ENCODE measurements at regions not wholly inside any gene's neighbourhood (a gene's known extent, or its start where the extent isn't known, plus 50 kb on each side); places are given as distances from the start of the nearest gene placed in this dataset.

- no peak for ATAC-seq
- Histone ChIP-seq H3K9me3 (ENCODE audit: control insufficient read depth in 1 of 2, insufficient read depth in 1 of 2, low read depth in 1 of 2, low read length in 2 of 2) (peaks cover 5 to 23% of the 10 kb centered on the region in 2 experiments; a peak in 3 of 4 replicates), H3K4me3 (replicated peaks in 1 of 2; ENCODE audit: low read depth in 1 of 2, low read length in 2 of 2) (no peak overlapping the region), H3K9ac (ENCODE audit: low read length) (no peak overlapping the region), H3K27me3 (ENCODE audit: insufficient read depth, low read length) (no peaks in the 10 kb centered on the region), H3K36me3 (ENCODE audit: control insufficient read depth in 1 of 2, insufficient read depth in 2 of 2, low read length in 2 of 2) (no peaks in the 10 kb centered on the region), H3K27ac (ENCODE audit: low read depth, low read length) (no peak overlapping the region), H3K4me1 (ENCODE audit: control insufficient read depth in 1 of 2, insufficient read depth in 2 of 2, low read length in 2 of 2) (no peaks in the 10 kb centered on the region), H4K20me1 (ENCODE audit: insufficient read depth) (no peaks in the 10 kb centered on the region), H3K79me2 (ENCODE audit: insufficient read depth, low read length) (no peaks in the 10 kb centered on the region), H3K9me2 (ENCODE audit: insufficient read depth) (no peaks in the 10 kb centered on the region), H2AFZ (ENCODE audit: low read depth, low read length, poor library complexity, severe bottlenecking) (no peak overlapping the region), H3K4me2 (ENCODE audit: low read length) (no peak overlapping the region)
- intact Hi-C loops (cut with micrococcal nuclease): no loop called here
- TF ChIP-seq SIN3A (IDR thresholded peaks at IDR 0.05; ENCODE audit: low read depth) (no peak), ELF1 (IDR thresholded peaks at IDR 0.05; ENCODE audit: borderline replicate concordance, low read depth) (no peak), ZNF274 (IDR thresholded peaks at IDR 0.05; ENCODE audit: low read depth, low read length) (no peak), ZFX (IDR thresholded peaks at IDR 0.05) (no peak), CEBPB (IDR thresholded peaks at IDR 0.05; ENCODE audit: low read depth) (no peak), JUND (IDR thresholded peaks at IDR 0.05) (no peak), POLR2AphosphoS5 (IDR thresholded peaks at IDR 0.05; ENCODE audit: low read depth, low read length) (no peak), EGR1 (IDR thresholded peaks at IDR 0.05; ENCODE audit: low read depth) (no peak), TCF7L2 (IDR thresholded peaks at IDR 0.05; ENCODE audit: borderline replicate concordance, extremely low read depth, insufficient read depth, insufficient read length) (no peak)
- ChIA-PET RAD21 (ENCODE audit: low non-redundant PET in 1 of 2, low total read pairs in 2 of 2, uncharacterized antibody in 2 of 2, unreplicated experiment in 2 of 2) (no interaction called here), CTCF (no interaction called here), POLR2A (no interaction called here)
- no peak for DNase-seq (ENCODE audit: low read depth, low spot score)
- BruUV-seq (replicated peaks): no TSS peak
These were observed 90.8 kb upstream of the L3MBTL4 start for GRCh38 chr18:6505498-6505875.

DNA sequence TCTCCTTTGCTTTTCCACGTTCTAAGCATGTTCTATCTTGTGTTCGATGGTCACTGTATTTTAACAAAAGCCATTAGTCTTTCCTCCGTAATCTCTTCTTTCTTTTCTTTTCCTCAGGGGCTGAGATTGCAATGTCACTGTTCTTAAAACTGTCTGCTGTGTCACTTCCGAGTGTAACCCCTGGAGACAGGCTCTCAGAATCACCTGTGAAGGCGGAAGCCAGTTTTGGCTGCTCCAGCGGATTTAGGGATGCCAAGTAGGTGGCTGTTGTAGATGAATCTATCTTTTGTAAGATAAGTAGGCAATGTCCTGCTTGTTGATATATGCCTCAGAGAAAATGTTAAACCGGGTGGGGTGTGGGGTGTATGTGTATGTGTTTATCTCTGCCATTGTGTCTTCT lies 94.7 kb upstream of the L3MBTL4 start:
- ChIA-PET RAD21 (ENCODE audit: low non-redundant PET in 1 of 2, low total read pairs in 2 of 2, uncharacterized antibody in 2 of 2, unreplicated experiment in 2 of 2) (no interaction called here), POLR2A (no interaction called here), CTCF (no interaction called here)
- Histone ChIP-seq H3K27ac (ENCODE audit: low read depth, low read length) (no peak overlapping the region), H3K4me1 (ENCODE audit: control insufficient read depth in 1 of 2, insufficient read depth in 2 of 2, low read length in 2 of 2) (no peaks in the 10 kb centered on the region), H3K9me2 (ENCODE audit: insufficient read depth) (no peaks in the 10 kb centered on the region), H3K9me3 (ENCODE audit: control insufficient read depth in 1 of 2, insufficient read depth in 1 of 2, low read depth in 1 of 2, low read length in 2 of 2) (peaks cover 5 to 25% of the 10 kb centered on the region in 2 experiments; a peak in 2 of 4 replicates), H3K27me3 (ENCODE audit: insufficient read depth, low read length) (no peaks in the 10 kb centered on the region), H3K9ac (ENCODE audit: low read length) (no peak overlapping the region), H2AFZ (ENCODE audit: low read depth, low read length, poor library complexity, severe bottlenecking) (no peak overlapping the region), H3K36me3 (ENCODE audit: control insufficient read depth in 1 of 2, insufficient read depth in 2 of 2, low read length in 2 of 2) (no peaks in the 10 kb centered on the region), H3K4me2 (ENCODE audit: low read length) (no peak overlapping the region), H3K79me2 (ENCODE audit: insufficient read depth, low read length) (no peaks in the 10 kb centered on the region), H4K20me1 (ENCODE audit: insufficient read depth) (no peaks in the 10 kb centered on the region), H3K4me3 (replicated peaks in 1 of 2; ENCODE audit: low read depth in 1 of 2, low read length in 2 of 2) (no peak overlapping the region)
- no TSS peak for BruUV-seq (replicated peaks)
- intact Hi-C loops (cut with micrococcal nuclease): no loop called here
- no peak for TF ChIP-seq TCF7L2 (IDR thresholded peaks at IDR 0.05; ENCODE audit: borderline replicate concordance, extremely low read depth, insufficient read depth, insufficient read length)
- no peak for TF ChIP-seq EGR1 (IDR thresholded peaks at IDR 0.05; ENCODE audit: low read depth)
- TF ChIP-seq REST (IDR thresholded peaks at IDR 0.05; ENCODE audit: low read depth): no peak
- no peak for TF ChIP-seq SIN3A (IDR thresholded peaks at IDR 0.05; ENCODE audit: low read depth)
- TF ChIP-seq EZH2phosphoT487 (IDR thresholded peaks at IDR 0.05; ENCODE audit: borderline replicate concordance): no peak
- no peak for TF ChIP-seq POLR2A (IDR thresholded peaks at IDR 0.05; ENCODE audit: borderline replicate concordance, extremely low read depth, insufficient read depth, insufficient read length)
- DNase-seq (ENCODE audit: low read depth, low spot score): no peak
- ATAC-seq: no peak
